GM12878 (cell line): ENCODE measurements at regions not wholly inside any gene's neighbourhood (a gene's known extent, or its start where the extent isn't known, plus 50 kb on each side); places are given as distances from the start of the nearest gene placed in this dataset.

Experiments used
- ATAC-seq: fragments of 200-7000 bp; cut with Tn5 transposase; 3 replicates; pipeline ENCODE4 v1.9.1; 2020; ENCODE audit warnings: mild to moderate bottlenecking, moderate library complexity
- BruUV-seq: library from RNA; stranded (reverse); fragments of 400-500 nt; replicated peaks from 2 replicates; lab custom pipeline; 2021; lab: Mats Ljungman, UMichigan
- CTCF ChIA-PET: fragments of 300-600 bp; sonication (Branson Sonifier 250); formaldehyde crosslinking; extraction: SDS; loops from one replicate; lab custom pipeline; 2021; ENCODE audit warnings: inconsistent platforms; lab: Yijun Ruan, JAX
- POLR2A ChIA-PET: fragments of 350-600 bp; formaldehyde crosslinking; extraction: SDS; loops from one replicate; lab custom pipeline; 2021; ENCODE audit warnings: inconsistent platforms; lab: Charles Lee
- RAD21 ChIA-PET: fragments of 300-600 bp; sonication (Branson Sonifier 250); formaldehyde crosslinking; loops from one replicate; lab custom pipeline; 2023; ENCODE audit warnings: antibody characterized with exemption; ENCODE audit not compliant: unreplicated experiment; lab: Charles Lee
- SMC1A ChIA-PET: fragments of 300-600 bp; sonication (Branson Sonifier 250); formaldehyde crosslinking; loops from one replicate; lab custom pipeline; 2023; ENCODE audit not compliant: unreplicated experiment, uncharacterized antibody; lab: Charles Lee
- DNase-seq: peaks from one replicate; pipeline ENCODE4 v3.0.0-alpha.2; 2011; ENCODE audit warnings: low read depth, low spot score
- FAIRE-seq: peaks from 3 replicates; lab custom pipeline; 2011; peaks lifted over from hg19 to GRCh38; lab: Jason Lieb, UNC
- H2AFZ ChIP-seq: 2 replicates; pipeline ENCODE4 v1.6.0; 2011; ENCODE audit warnings: low read depth, low read length, control low read depth; ENCODE audit not compliant: control insufficient read depth
- H3K27ac ChIP-seq: 2 replicates; pipeline ENCODE4 v1.5.1; 2011; ENCODE audit warnings: control low read depth; ENCODE audit not compliant: control insufficient read depth, insufficient read depth
- H3K27me3 ChIP-seq, 2 experiments: replicated peaks in 1 of 2; 2 replicates each; pipeline versions ENCODE4 v1.6.0 to v1.6.1; 2011; ENCODE audit warnings: low read length in 1 of 2; ENCODE audit not compliant: control insufficient read depth in 2 of 2, insufficient read depth in 2 of 2
- H3K36me3 ChIP-seq, 2 experiments: 2 replicates each; pipeline ENCODE4 v1.5.1; 2011; ENCODE audit warnings: low read length in 1 of 2; ENCODE audit not compliant: control insufficient read depth in 2 of 2, insufficient read depth in 2 of 2
- H3K4me1 ChIP-seq: 2 replicates; pipeline ENCODE4 v1.6.1; 2011; ENCODE audit warnings: mild to moderate bottlenecking, low read length, moderate library complexity, mixed read lengths; ENCODE audit not compliant: control insufficient read depth, insufficient read depth
- H3K4me2 ChIP-seq: 2 replicates; pipeline ENCODE4 v1.6.0; 2011; ENCODE audit warnings: control low read depth; ENCODE audit not compliant: control insufficient read depth, insufficient read depth
- H3K4me3 ChIP-seq: fragments of 200-600 bp; sonication (generic); 2 replicates; pipeline ENCODE4 v1.5.1; 2016
- H3K79me2 ChIP-seq: 2 replicates; pipeline ENCODE4 v1.6.0; 2011; ENCODE audit warnings: low read length; ENCODE audit not compliant: control insufficient read depth, insufficient read depth
- H3K9ac ChIP-seq: 2 replicates; pipeline ENCODE4 v1.8.0; 2011; ENCODE audit warnings: low read length, control low read depth, mixed read lengths; ENCODE audit not compliant: control insufficient read depth, insufficient read depth
- H3K9me3 ChIP-seq: replicated peaks from 3 replicates; pipeline ENCODE4 v1.5.1; 2011; ENCODE audit warnings: mild to moderate bottlenecking, low read length; ENCODE audit not compliant: control insufficient read depth, insufficient read depth
- H4K20me1 ChIP-seq: 2 replicates; pipeline ENCODE4 v1.6.0; 2011; ENCODE audit not compliant: control insufficient read depth, insufficient read depth
- CBFB ChIP-seq: IDR thresholded peaks from 2 replicates; pipeline ENCODE4 v1.6.1; 2016; ENCODE audit warnings: antibody characterized with exemption, low read depth
- CHD2 ChIP-seq: IDR thresholded peaks from 2 replicates; pipeline ENCODE4 v1.6.1; 2011; ENCODE audit warnings: low read depth, low read length, improper control_type of control experiment, borderline replicate concordance
- CREB1 ChIP-seq: IDR thresholded peaks from 2 replicates; pipeline ENCODE4 v1.6.1; 2012; ENCODE audit warnings: low read depth, mild to moderate bottlenecking, inconsistent platforms
- ETV6 ChIP-seq, 2 experiments: fragments of 450-650 bp in 1 of 2; IDR thresholded peaks in 1 of 2; conservative IDR thresholded peaks in 1 of 2; 2 replicates each; pipeline ENCODE4 v1.6.1; 2014; ENCODE audit warnings: antibody characterized with exemption in 1 of 2, borderline replicate concordance in 1 of 2, low read depth in 1 of 2, mild to moderate bottlenecking in 1 of 2, moderate library complexity in 1 of 2
- FOXK2 ChIP-seq: fragments of 450-650 bp; IDR thresholded peaks from 2 replicates; pipeline ENCODE4 v1.6.1; 2017; ENCODE audit warnings: mild to moderate bottlenecking, moderate library complexity
- MYB ChIP-seq: fragments of 150-350 bp; IDR thresholded peaks from 2 replicates; pipeline ENCODE4 v1.6.1; 2014; ENCODE audit warnings: mild to moderate bottlenecking, low read depth, low read length, borderline replicate concordance
- RELA ChIP-seq: fragments of 450-650 bp; IDR thresholded peaks from 2 replicates; pipeline ENCODE4 v1.8.0; 2014; ENCODE audit warnings: borderline replicate concordance; ENCODE audit not compliant: partially characterized antibody
- SREBF2 ChIP-seq: IDR thresholded peaks from 2 replicates; pipeline ENCODE4 v1.6.1; 2012; ENCODE audit warnings: mild to moderate bottlenecking, low read length
- ZBTB33 ChIP-seq: fragments of 450-650 bp; IDR thresholded peaks from 2 replicates; pipeline ENCODE4 v1.6.1; 2017; ENCODE audit warnings: mild to moderate bottlenecking
- ZSCAN29 ChIP-seq: fragments of 450-650 bp; IDR thresholded peaks from 2 replicates; pipeline ENCODE4 v1.6.1; 2017; ENCODE audit warnings: mild to moderate bottlenecking, moderate library complexity
- WGBS: methylation state at CpG from one replicate; pipeline ENCODE4 v1.1.6; 2016; ENCODE audit warnings: low lambda C conversion rate; ENCODE audit not compliant: insufficient replicate concordance, insufficient coverage; ENCODE audit errors: missing lambda C conversion rate; 5-methylcytosine and 5-hydroxymethylcytosine counted together
- in situ Hi-C: fragments of 300-500 bp; cut with MboI; formaldehyde crosslinking; loops from 9 replicates; pipeline ENCODE4 v1.14.3; 2018; ENCODE audit warnings: mixed read lengths
- intact Hi-C: fragments of 100-400 bp; cut with micrococcal nuclease; formaldehyde crosslinking; loops from one replicate; pipeline ENCODE4 v1.14.2; 2022; ENCODE audit not compliant: unreplicated experiment
- TF ChIP-seq, protein P1 (sequence below): IDR thresholded peaks from 2 replicates; pipeline ENCODE4 v1.6.1; 2012; ENCODE audit warnings: low read depth, low read length, improper control_type of control experiment
- TF ChIP-seq, protein P2 (sequence below): fragments of 450-650 bp; conservative IDR thresholded peaks from 2 replicates; pipeline ENCODE4 v1.6.1; 2017; ENCODE audit warnings: mild to moderate bottlenecking, moderate library complexity
- TF ChIP-seq, protein P3 (sequence below): IDR thresholded peaks from 2 replicates; pipeline ENCODE4 v1.6.1; 2011; ENCODE audit warnings: low read depth, low read length, improper control_type of control experiment, borderline replicate concordance

DNA sequence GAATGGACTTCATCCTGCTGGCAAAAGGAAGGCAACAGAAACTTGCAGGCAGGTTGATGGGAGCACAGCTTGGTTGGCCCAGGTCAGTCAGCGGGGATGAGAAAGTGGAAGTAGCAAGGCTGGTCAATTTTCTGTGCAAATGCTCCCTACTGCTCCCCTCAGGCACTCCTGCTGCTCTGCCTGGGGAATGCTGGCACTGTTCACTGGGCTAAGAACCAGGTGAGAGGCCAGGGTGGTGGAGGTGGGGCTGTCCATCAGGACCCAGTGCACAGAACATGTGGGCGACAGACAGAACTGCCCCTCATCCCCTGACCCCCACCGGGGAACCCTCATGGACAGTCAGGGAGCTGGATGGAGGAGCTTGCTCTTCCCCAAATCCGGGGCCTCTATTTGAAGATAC lies 593.1 kb downstream of the IRX1 start:
- ATAC-seq: no peak
- FAIRE-seq: no peak
- Histone ChIP-seq H2AFZ (no peak overlapping the region), H3K27me3 (no peaks in the 10 kb centered on the region), H3K9ac (no peak overlapping the region), H3K4me2 (no peak overlapping the region), H3K36me3 (no peaks in the 10 kb centered on the region), H3K27ac (no peak overlapping the region), H3K4me1 (no peaks in the 10 kb centered on the region), H3K79me2 (no peaks in the 10 kb centered on the region), H3K9me3 (no peaks in the 10 kb centered on the region), H3K4me3 (no peak overlapping the region), H4K20me1 (no peaks in the 10 kb centered on the region)
- in situ Hi-C loops (no loop called here), intact Hi-C loops (no loop called here)
- CTCF ChIA-PET: no interaction called here
- no peak for DNase-seq
- SMC1A ChIA-PET: no interaction called here
- no peak for TF ChIP-seq MYB
- TF ChIP-seq, protein P1, sequence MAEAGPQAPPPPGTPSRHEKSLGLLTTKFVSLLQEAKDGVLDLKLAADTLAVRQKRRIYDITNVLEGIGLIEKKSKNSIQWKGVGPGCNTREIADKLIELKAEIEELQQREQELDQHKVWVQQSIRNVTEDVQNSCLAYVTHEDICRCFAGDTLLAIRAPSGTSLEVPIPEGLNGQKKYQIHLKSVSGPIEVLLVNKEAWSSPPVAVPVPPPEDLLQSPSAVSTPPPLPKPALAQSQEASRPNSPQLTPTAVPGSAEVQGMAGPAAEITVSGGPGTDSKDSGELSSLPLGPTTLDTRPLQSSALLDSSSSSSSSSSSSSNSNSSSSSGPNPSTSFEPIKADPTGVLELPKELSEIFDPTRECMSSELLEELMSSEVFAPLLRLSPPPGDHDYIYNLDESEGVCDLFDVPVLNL: no peak
- TF ChIP-seq, protein P2, sequence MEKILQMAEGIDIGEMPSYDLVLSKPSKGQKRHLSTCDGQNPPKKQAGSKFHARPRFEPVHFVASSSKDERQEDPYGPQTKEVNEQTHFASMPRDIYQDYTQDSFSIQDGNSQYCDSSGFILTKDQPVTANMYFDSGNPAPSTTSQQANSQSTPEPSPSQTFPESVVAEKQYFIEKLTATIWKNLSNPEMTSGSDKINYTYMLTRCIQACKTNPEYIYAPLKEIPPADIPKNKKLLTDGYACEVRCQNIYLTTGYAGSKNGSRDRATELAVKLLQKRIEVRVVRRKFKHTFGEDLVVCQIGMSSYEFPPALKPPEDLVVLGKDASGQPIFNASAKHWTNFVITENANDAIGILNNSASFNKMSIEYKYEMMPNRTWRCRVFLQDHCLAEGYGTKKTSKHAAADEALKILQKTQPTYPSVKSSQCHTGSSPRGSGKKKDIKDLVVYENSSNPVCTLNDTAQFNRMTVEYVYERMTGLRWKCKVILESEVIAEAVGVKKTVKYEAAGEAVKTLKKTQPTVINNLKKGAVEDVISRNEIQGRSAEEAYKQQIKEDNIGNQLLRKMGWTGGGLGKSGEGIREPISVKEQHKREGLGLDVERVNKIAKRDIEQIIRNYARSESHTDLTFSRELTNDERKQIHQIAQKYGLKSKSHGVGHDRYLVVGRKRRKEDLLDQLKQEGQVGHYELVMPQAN: no peak
- TF ChIP-seq SREBF2: no peak
- no peak for TF ChIP-seq RELA
- no peak for TF ChIP-seq CHD2
- TF ChIP-seq FOXK2: no peak
- no peak for TF ChIP-seq CREB1
- TF ChIP-seq, protein P3, sequence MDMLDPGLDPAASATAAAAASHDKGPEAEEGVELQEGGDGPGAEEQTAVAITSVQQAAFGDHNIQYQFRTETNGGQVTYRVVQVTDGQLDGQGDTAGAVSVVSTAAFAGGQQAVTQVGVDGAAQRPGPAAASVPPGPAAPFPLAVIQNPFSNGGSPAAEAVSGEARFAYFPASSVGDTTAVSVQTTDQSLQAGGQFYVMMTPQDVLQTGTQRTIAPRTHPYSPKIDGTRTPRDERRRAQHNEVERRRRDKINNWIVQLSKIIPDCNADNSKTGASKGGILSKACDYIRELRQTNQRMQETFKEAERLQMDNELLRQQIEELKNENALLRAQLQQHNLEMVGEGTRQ: no peak
- TF ChIP-seq ZBTB33: no peak
- no peak for TF ChIP-seq ETV6 (conservative IDR thresholded peaks at IDR 0.05 in 1 of 2, IDR thresholded peaks at IDR 0.05 in 1 of 2; ENCODE audit: borderline replicate concordance in 1 of 2, low read depth in 1 of 2)
- no peak for TF ChIP-seq ZSCAN29
- TF ChIP-seq CBFB: no peak
- no TSS peak for BruUV-seq
- RAD21 ChIA-PET: no interaction called here
- POLR2A ChIA-PET: no interaction called here
- 42% methylated on average over 4 of the region's 4 CpGs for WGBS
